Caco-2 (cell line): ENCODE measurements at regions not wholly inside any gene's neighbourhood (a gene's known extent, or its start where the extent isn't known, plus 50 kb on each side); places are given as distances from the start of the nearest gene placed in this dataset.

Experiments used
- BruUV-seq: library from RNA; stranded (reverse); fragments of 400-500 nt; replicated peaks from 2 replicates; lab custom pipeline; 2021; lab: Mats Ljungman, UMichigan
- CTCF ChIA-PET: fragments of 300-600 bp; sonication (Branson Sonifier 250); formaldehyde crosslinking; loops from one replicate; lab custom pipeline; 2022; ENCODE audit warnings: antibody characterized with exemption; lab: Charles Lee
- POLR2A ChIA-PET: fragments of 300-600 bp; sonication (Branson Sonifier 250); formaldehyde crosslinking; loops from one replicate; lab custom pipeline; 2022; ENCODE audit warnings: antibody characterized with exemption; lab: Charles Lee
- DNase-seq, 2 experiments: peaks; one replicate each; pipeline versions ENCODE4 v3.0.0 to v3.0.0-alpha.2; 2020 to 2022
- H3K27me3 ChIP-seq: replicated peaks from 2 replicates; pipeline ENCODE4 v1.6.0; 2011; ENCODE audit warnings: low read length; ENCODE audit not compliant: control insufficient read depth, insufficient read depth
- H3K36me3 ChIP-seq: 2 replicates; pipeline ENCODE4 v1.5.1; 2011; ENCODE audit warnings: low read length; ENCODE audit not compliant: control insufficient read depth, insufficient read depth
- H3K4me1 ChIP-seq: fragments of 250-450 bp; sonication (Bioruptor Pico); 2 replicates; pipeline ENCODE4 v1.5.1; 2020; ENCODE audit warnings: mild to moderate bottlenecking
- H3K4me3 ChIP-seq: 2 replicates; pipeline ENCODE4 v1.5.1; 2011; ENCODE audit warnings: low read depth, mild to moderate bottlenecking, control low read depth, low read length
- H3K9me3 ChIP-seq: fragments of 250-450 bp; sonication (Bioruptor Pico); 2 replicates; pipeline ENCODE4 v1.5.1; 2020; ENCODE audit warnings: mild to moderate bottlenecking, moderate library complexity
- H3K27ac Mint-ChIP-seq: one replicate; pipeline ENCODE4 v1.8.0; 2022; ENCODE audit warnings: mixed read lengths; ENCODE audit not compliant: unreplicated experiment
- H3K27me3 Mint-ChIP-seq: one replicate; pipeline ENCODE4 v1.8.0; 2022; ENCODE audit warnings: mixed read lengths; ENCODE audit not compliant: insufficient read depth, unreplicated experiment
- H3K36me3 Mint-ChIP-seq: one replicate; pipeline ENCODE4 v1.8.0; 2022; ENCODE audit warnings: mild to moderate bottlenecking, mixed read lengths; ENCODE audit not compliant: insufficient read depth, unreplicated experiment
- H3K4me1 Mint-ChIP-seq: one replicate; pipeline ENCODE4 v1.8.0; 2022; ENCODE audit warnings: low read depth, mixed read lengths; ENCODE audit not compliant: unreplicated experiment
- H3K4me3 Mint-ChIP-seq: one replicate; pipeline ENCODE4 v1.8.0; 2022; ENCODE audit warnings: mild to moderate bottlenecking, moderate library complexity, mixed read lengths; ENCODE audit not compliant: unreplicated experiment
- H3K9me3 Mint-ChIP-seq: one replicate; pipeline ENCODE4 v1.8.0; 2022; ENCODE audit warnings: mixed read lengths; ENCODE audit not compliant: unreplicated experiment
- CTCF ChIP-seq, 2 experiments: fragments of 200-600 bp in 1 of 2; IDR thresholded peaks; 1 replicate in 1 of 2; 2 replicates in 1 of 2; pipeline versions ENCODE4 v1.5.1 to v1.8.0; 2011 to 2022; ENCODE audit warnings: antibody characterized with exemption in 1 of 2, control low read depth in 1 of 2, inconsistent platforms in 1 of 2, low read depth in 1 of 2, low read length in 1 of 2, mild to moderate bottlenecking in 1 of 2, moderate library complexity in 1 of 2; ENCODE audit not compliant: insufficient read depth in 1 of 2, severe bottlenecking in 1 of 2, unreplicated experiment in 1 of 2
- intact Hi-C: fragments of 100-400 bp; cut with micrococcal nuclease; formaldehyde crosslinking; loops from one replicate; pipeline ENCODE4 v1.10.0; 2022; ENCODE audit not compliant: unreplicated experiment

GRCh38 chr21:41625428-41625827, 117.5 kb upstream of the TMPRSS2 start:
- Histone ChIP-seq H3K9me3 (peaks cover 10% of the 10 kb centered on the region; the same call in 1 of the 2 replicates), H3K36me3 (no peaks in the 10 kb centered on the region), H3K27me3 (no peaks in the 10 kb centered on the region), H3K4me3 (no peak overlapping the region), H3K4me1 (no peaks in the 10 kb centered on the region)
- no peak for DNase-seq
- no peaks in the 10 kb centered on the region for H3K4me1 Mint-ChIP-seq
- intact Hi-C loops = no loop called here
- BruUV-seq = no TSS peak
- H3K9me3 Mint-ChIP-seq = no peaks in the 10 kb centered on the region
- H3K4me3 Mint-ChIP-seq = no peak overlapping the region
- ChIA-PET POLR2A (no interaction called here), CTCF (no interaction called here)
- no peak for TF ChIP-seq CTCF (IDR thresholded peaks at IDR 0.05; ENCODE audit: insufficient read depth in 1 of 2, low read depth in 1 of 2, low read length in 1 of 2, severe bottlenecking in 1 of 2, unreplicated experiment in 1 of 2)
- no peaks in the 10 kb centered on the region for H3K36me3 Mint-ChIP-seq
- H3K27ac Mint-ChIP-seq = no peak overlapping the region
- H3K27me3 Mint-ChIP-seq = no peaks in the 10 kb centered on the region

GRCh38 chr21:41624674-41625310, 116.8 kb upstream of the TMPRSS2 start:
- Mint-ChIP-seq H3K27me3 (no peaks in the 10 kb centered on the region), H3K4me3 (no peak overlapping the region), H3K36me3 (no peaks in the 10 kb centered on the region), H3K27ac (no peak overlapping the region), H3K4me1 (no peaks in the 10 kb centered on the region), H3K9me3 (no peaks in the 10 kb centered on the region)
- ChIA-PET CTCF (no interaction called here), POLR2A (no interaction called here)
- Histone ChIP-seq H3K27me3 (no peaks in the 10 kb centered on the region), H3K9me3 (peaks cover 10% of the 10 kb centered on the region; the same call in 1 of the 2 replicates), H3K4me3 (no peak overlapping the region), H3K36me3 (no peaks in the 10 kb centered on the region), H3K4me1 (no peaks in the 10 kb centered on the region)
- TF ChIP-seq CTCF (IDR thresholded peaks at IDR 0.05; ENCODE audit: insufficient read depth in 1 of 2, low read depth in 1 of 2, low read length in 1 of 2, severe bottlenecking in 1 of 2, unreplicated experiment in 1 of 2) = no peak
- DNase-seq = no peak
- intact Hi-C loops = no loop called here
- BruUV-seq = no TSS peak

GRCh38 chr21:41623945-41624344, 116.0 kb upstream of the TMPRSS2 start:
- Histone ChIP-seq H3K27me3 (no peaks in the 10 kb centered on the region), H3K4me3 (no peak overlapping the region), H3K36me3 (no peaks in the 10 kb centered on the region), H3K9me3 (0 out of 2 replicates have a peak, but pooled peaks cover 6% of the 10 kb centered on the region), H3K4me1 (no peaks in the 10 kb centered on the region)
- no peaks in the 10 kb centered on the region for H3K27me3 Mint-ChIP-seq
- peaks cover 7% of the 10 kb centered on the region for H3K9me3 Mint-ChIP-seq
- no peaks in the 10 kb centered on the region for H3K36me3 Mint-ChIP-seq
- CTCF ChIA-PET = no interaction called here
- no peak overlapping the region for H3K27ac Mint-ChIP-seq
- intact Hi-C loops = no loop called here
- TF ChIP-seq CTCF (IDR thresholded peaks at IDR 0.05; ENCODE audit: insufficient read depth in 1 of 2, low read depth in 1 of 2, low read length in 1 of 2, severe bottlenecking in 1 of 2, unreplicated experiment in 1 of 2) = no peak
- BruUV-seq = no TSS peak
- no peak overlapping the region for H3K4me3 Mint-ChIP-seq
- no peaks in the 10 kb centered on the region for H3K4me1 Mint-ChIP-seq
- no peak for DNase-seq
- POLR2A ChIA-PET = no interaction called here
